A549 (cell line): ENCODE measurements at regions not wholly inside any gene's neighbourhood (a gene's known extent, or its start where the extent isn't known, plus 50 kb on each side); places are given as distances from the start of the nearest gene placed in this dataset.

Experiments
- ATAC-seq, 2 experiments: fragments of 200-7000 bp in 1 of 2; fragments of >200 bp in 1 of 2; cut with Nextera tagmentation in 1 of 2; cut with Tn5 transposase in 1 of 2; 3 replicates each; pipeline versions ENCODE4 v1.8.0 to v1.9.1; 2018 to 2020; ENCODE audit warnings: mild to moderate bottlenecking in 1 of 2, moderate library complexity in 1 of 2
- CTCF ChIA-PET: fragments of 300-600 bp; sonication (Branson Sonifier 250); formaldehyde crosslinking; extraction: SDS; loops from one replicate; lab custom pipeline; 2021; ENCODE audit warnings: antibody characterized with exemption, inconsistent platforms; lab: Yijun Ruan, JAX
- POLR2A ChIA-PET: fragments of 350-600 bp; formaldehyde crosslinking; extraction: SDS; loops from one replicate; lab custom pipeline; 2021; ENCODE audit warnings: antibody characterized with exemption, inconsistent platforms; lab: Yijun Ruan, JAX
- DNase-seq, 2 experiments: peaks; one replicate each; pipeline versions ENCODE4 v3.0.0 to v3.0.0-alpha.2; 2011 to 2016; ENCODE audit warnings: low read depth in 1 of 2, low spot score in 1 of 2
- FAIRE-seq: peaks from 2 replicates; lab custom pipeline; 2011; peaks lifted over from hg19 to GRCh38; lab: Jason Lieb, UNC
- H3K27ac ChIP-seq, 2 experiments: fragments of >200 bp; sonication (Bioruptor Twin); formaldehyde crosslinking; 3 replicates each; pipeline ENCODE4 v1.5.1; 2016 to 2017
- H3K4me1 ChIP-seq: fragments of >200 bp; sonication (Bioruptor Twin); formaldehyde crosslinking; 3 replicates; pipeline ENCODE4 v1.6.1; 2016
- H3K4me2 ChIP-seq: fragments of >200 bp; sonication (Bioruptor Twin); formaldehyde crosslinking; 3 replicates; pipeline ENCODE4 v1.6.1; 2016
- H3K4me3 ChIP-seq: fragments of >200 bp; sonication (Bioruptor Twin); formaldehyde crosslinking; 3 replicates; pipeline ENCODE4 v1.5.1; 2016
- H3K9me3 ChIP-seq: fragments of >200 bp; sonication (Bioruptor Twin); formaldehyde crosslinking; 3 replicates; pipeline ENCODE4 v1.6.1; 2016
- CBX2 ChIP-seq: fragments of 200-600 bp; sonication (generic); IDR thresholded peaks from 2 replicates; pipeline ENCODE4 v1.6.1; 2016; ENCODE audit warnings: low read depth, mild to moderate bottlenecking, borderline replicate concordance
- CEBPB ChIP-seq, 2 experiments: fragments of >200 bp in 1 of 2; sonication (Bioruptor Twin) in 1 of 2; formaldehyde crosslinking in 1 of 2; IDR thresholded peaks; 2 replicates each; pipeline ENCODE4 v1.6.1; 2012 to 2016
- CHD4 ChIP-seq: fragments of 200-600 bp; sonication (generic); IDR thresholded peaks from 2 replicates; pipeline ENCODE4 v1.6.1; 2016; ENCODE audit warnings: antibody characterized with exemption, mild to moderate bottlenecking, borderline replicate concordance
- EHMT2 ChIP-seq: fragments of 200-600 bp; sonication (generic); IDR thresholded peaks from 2 replicates; pipeline ENCODE4 v1.6.1; 2016; ENCODE audit warnings: antibody characterized with exemption, low read depth, mild to moderate bottlenecking, moderate library complexity
- ELK1 ChIP-seq: fragments of 150-350 bp; IDR thresholded peaks from 2 replicates; pipeline ENCODE4 v1.6.1; 2014; ENCODE audit warnings: low read depth, mild to moderate bottlenecking, low read length
- EP300 ChIP-seq, 2 experiments: fragments of >200 bp; sonication (Bioruptor Twin); formaldehyde crosslinking; IDR thresholded peaks; 2 replicates in 1 of 2; 3 replicates in 1 of 2; pipeline ENCODE4 v1.6.1; 2016 to 2017
- ESRRA ChIP-seq: fragments of 150-350 bp; IDR thresholded peaks from 2 replicates; pipeline ENCODE4 v1.6.1; 2014; ENCODE audit warnings: mild to moderate bottlenecking, low read length, borderline replicate concordance
- HEYL ChIP-seq: fragments of 250-450 bp; sonication (Bioruptor Pico); IDR thresholded peaks from 2 replicates; pipeline ENCODE4 v1.8.0; 2021; ENCODE audit warnings: mild to moderate bottlenecking, moderate library complexity
- HMGXB4 ChIP-seq: fragments of 250-450 bp; sonication (Bioruptor Pico); IDR thresholded peaks from 2 replicates; pipeline ENCODE4 v1.5.0; 2021; ENCODE audit warnings: mild to moderate bottlenecking, moderate library complexity, borderline replicate concordance
- JUNB ChIP-seq: fragments of >200 bp; sonication (Bioruptor Twin); formaldehyde crosslinking; IDR thresholded peaks from 2 replicates; pipeline ENCODE4 v1.6.1; 2016
- MYC ChIP-seq: IDR thresholded peaks from 2 replicates; pipeline ENCODE4 v1.6.1; 2012; ENCODE audit warnings: mild to moderate bottlenecking, inconsistent platforms, low read length, improper control_type of control experiment, borderline replicate concordance
- NR3C1 ChIP-seq: fragments of >200 bp; sonication (Bioruptor Twin); formaldehyde crosslinking; IDR thresholded peaks from 3 replicates; pipeline ENCODE4 v1.6.1; 2017
- POLR2AphosphoS2 ChIP-seq: conservative IDR thresholded peaks from 2 replicates; pipeline ENCODE4 v1.6.1; 2012; ENCODE audit warnings: low read length, improper control_type of control experiment, inconsistent platforms
- RAD21 ChIP-seq, 2 experiments: fragments of >200 bp in 1 of 2; sonication (Bioruptor Twin) in 1 of 2; formaldehyde crosslinking in 1 of 2; IDR thresholded peaks in 1 of 2; conservative IDR thresholded peaks in 1 of 2; 2 replicates in 1 of 2; 3 replicates in 1 of 2; pipeline ENCODE4 v1.6.1; 2012 to 2018; ENCODE audit warnings: inconsistent platforms in 1 of 2
- REST ChIP-seq: fragments of 200-600 bp; sonication (generic); IDR thresholded peaks from 2 replicates; pipeline ENCODE4 v1.6.1; 2016; ENCODE audit warnings: antibody characterized with exemption, mild to moderate bottlenecking, moderate library complexity
- RFX5 ChIP-seq: fragments of 450-650 bp; IDR thresholded peaks from 2 replicates; pipeline ENCODE4 v1.7.1; 2014; ENCODE audit warnings: antibody characterized with exemption, mild to moderate bottlenecking, moderate library complexity
- RNF2 ChIP-seq: fragments of 200-600 bp; sonication (generic); IDR thresholded peaks from 2 replicates; pipeline ENCODE4 v1.6.1; 2016; ENCODE audit warnings: low read depth, mild to moderate bottlenecking, antibody characterized with exemption, moderate library complexity, borderline replicate concordance
- TP53 ChIP-seq: fragments of 250-450 bp; sonication (Bioruptor Pico); IDR thresholded peaks from 2 replicates; pipeline ENCODE4 v1.5.0; 2021; ENCODE audit warnings: mild to moderate bottlenecking, moderate library complexity
- ZC3H11A ChIP-seq: fragments of 450-650 bp; IDR thresholded peaks from 2 replicates; pipeline ENCODE4 v1.6.1; 2014; ENCODE audit warnings: antibody characterized with exemption, mild to moderate bottlenecking
- ZFP36 ChIP-seq: fragments of 450-650 bp; IDR thresholded peaks from 2 replicates; pipeline ENCODE4 v1.6.1; 2014; ENCODE audit warnings: borderline replicate concordance; ENCODE audit not compliant: partially characterized antibody
- ZNF302 ChIP-seq: fragments of 250-450 bp; sonication (Bioruptor Pico); IDR thresholded peaks from 2 replicates; pipeline ENCODE4 v1.9.0; 2021; ENCODE audit warnings: inconsistent platforms, mild to moderate bottlenecking, moderate library complexity
- ZSCAN20 ChIP-seq: fragments of 250-450 bp; sonication (Bioruptor Pico); IDR thresholded peaks from 2 replicates; pipeline ENCODE4 v1.8.0; 2022; ENCODE audit warnings: mild to moderate bottlenecking, moderate library complexity
- WGBS: methylation state at CpG from one replicate; pipeline ENCODE4 v1.1.6; 2017; ENCODE audit errors: missing lambda C conversion rate; 5-methylcytosine and 5-hydroxymethylcytosine counted together
- TF ChIP-seq, protein P1 (sequence below): fragments of 250-450 bp; sonication (Bioruptor Pico); IDR thresholded peaks from 2 replicates; pipeline ENCODE4 v1.5.0; 2020; ENCODE audit warnings: low read depth, mild to moderate bottlenecking, moderate library complexity

GRCh38 chr1:190540366-190540765, 62.7 kb upstream of the BRINP3 start:
- ATAC-seq (no peak), FAIRE-seq (no peak), DNase-seq (no peak)
- H3K9me3 ChIP-seq = no peaks in the 10 kb centered on the region
- TF ChIP-seq RNF2 (no peak), REST (no peak), ZFP36 (no peak), CHD4 (no peak), RFX5 (no peak), RAD21 (conservative IDR thresholded peaks at IDR 0.05 in 1 of 2, IDR thresholded peaks at IDR 0.05 in 1 of 2) (no peak), ZC3H11A (no peak), ZSCAN20 (CRISPR knock-in tag) (no peak), HMGXB4 (CRISPR knock-in tag) (no peak), JUNB (no peak), ESRRA (no peak), HEYL (CRISPR knock-in tag) (no peak), MYC (no peak)
- H3K27ac ChIP-seq = no peak overlapping the region
- no peak overlapping the region for H3K4me2 ChIP-seq
- CTCF ChIA-PET = no interaction called here
- no peak overlapping the region for H3K4me3 ChIP-seq
- POLR2A ChIA-PET = no interaction called here
- no peaks in the 10 kb centered on the region for H3K4me1 ChIP-seq

DNA sequence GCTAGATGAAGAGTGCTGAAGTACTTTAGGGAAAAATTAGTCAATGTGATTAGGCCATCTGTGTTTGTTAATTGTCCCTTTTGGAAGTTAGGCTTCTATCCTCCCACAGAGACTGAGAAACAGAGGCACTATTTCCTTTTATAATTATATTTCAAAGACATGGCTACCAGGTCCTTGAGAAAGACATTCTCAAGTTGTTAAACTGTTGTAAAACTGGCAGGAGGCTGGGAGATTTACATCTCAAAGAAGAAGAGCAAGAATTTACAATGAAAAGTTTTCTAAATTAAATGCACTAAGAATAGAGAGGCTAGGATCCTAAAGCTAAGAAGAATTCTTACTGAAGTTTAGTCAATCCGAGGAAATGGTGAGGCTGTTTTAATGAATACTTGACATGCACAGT, 74.0 kb upstream of the BRINP3 start:
- FAIRE-seq (no peak), DNase-seq (no peak), ATAC-seq (no peak)
- POLR2A ChIA-PET = no interaction called here
- Histone ChIP-seq H3K27ac (no peak overlapping the region), H3K9me3 (no peaks in the 10 kb centered on the region), H3K4me3 (no peak overlapping the region), H3K4me1 (no peaks in the 10 kb centered on the region), H3K4me2 (no peak overlapping the region)
- 33% methylated on average over 1 of the region's 1 CpG for WGBS
- TF ChIP-seq POLR2AphosphoS2 = no peak
- no peak for TF ChIP-seq RAD21 (conservative IDR thresholded peaks at IDR 0.05 in 1 of 2, IDR thresholded peaks at IDR 0.05 in 1 of 2)
- no peak for TF ChIP-seq TP53 (CRISPR knock-in tag)
- no peak for TF ChIP-seq EP300 (IDR thresholded peaks at IDR 0.05)
- no peak for TF ChIP-seq NR3C1
- no peak for TF ChIP-seq ELK1
- TF ChIP-seq, protein P1, sequence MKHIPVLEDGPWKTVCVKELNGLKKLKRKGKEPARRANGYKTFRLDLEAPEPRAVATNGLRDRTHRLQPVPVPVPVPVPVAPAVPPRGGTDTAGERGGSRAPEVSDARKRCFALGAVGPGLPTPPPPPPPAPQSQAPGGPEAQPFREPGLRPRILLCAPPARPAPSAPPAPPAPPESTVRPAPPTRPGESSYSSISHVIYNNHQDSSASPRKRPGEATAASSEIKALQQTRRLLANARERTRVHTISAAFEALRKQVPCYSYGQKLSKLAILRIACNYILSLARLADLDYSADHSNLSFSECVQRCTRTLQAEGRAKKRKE (CRISPR knock-in tag) = no peak
- TF ChIP-seq ZNF302 (CRISPR knock-in tag) = no peak
- no peak for TF ChIP-seq ZC3H11A
- no peak for TF ChIP-seq CBX2
- TF ChIP-seq CHD4 = no peak
- no peak for TF ChIP-seq RFX5
- TF ChIP-seq EHMT2 = no peak
- TF ChIP-seq JUNB = no peak
- TF ChIP-seq CEBPB (IDR thresholded peaks at IDR 0.05) = no peak
- CTCF ChIA-PET = no interaction called here
